ENCODE measurements at regions not wholly inside any gene's neighbourhood (a gene's known extent, or its start where the extent isn't known, plus 50 kb on each side); places are given as distances from the start of the nearest gene placed in this dataset.

DNA sequence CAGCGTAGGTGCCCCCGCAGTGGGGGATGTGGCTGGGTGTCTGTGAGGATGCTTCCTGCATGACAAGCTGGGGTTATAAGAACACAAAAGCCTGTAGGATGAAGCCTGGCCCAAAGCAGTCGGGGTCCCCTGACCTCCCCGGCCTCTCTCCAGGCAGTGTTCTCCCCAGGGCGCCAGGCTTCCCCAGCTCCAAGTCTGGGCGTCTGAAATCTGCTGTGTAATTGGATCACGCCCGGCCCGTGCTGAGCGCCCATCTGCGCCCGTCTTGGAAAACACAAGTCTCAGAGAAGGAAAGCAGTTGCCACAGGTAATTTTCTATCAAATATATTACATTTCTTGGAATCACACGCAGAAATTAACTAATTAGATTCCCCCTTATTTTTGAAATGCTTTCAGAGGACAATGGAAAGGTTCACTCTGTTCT, 233.3 kb downstream of the CTTN start:
- no peak for ATAC-seq
- intact Hi-C loops (cut with micrococcal nuclease) = no loop called here
- H3K4me3 Mint-ChIP-seq = no peak overlapping the region
- TF ChIP-seq CTCF (IDR thresholded peaks at IDR 0.05) = no peak
- Histone ChIP-seq H3K4me1 (ENCODE audit: control insufficient read depth, insufficient read depth, low read length) (no peaks in the 10 kb centered on the region), H3K27ac (ENCODE audit: low read length) (no peak overlapping the region), H3K27me3 (ENCODE audit: control insufficient read depth, insufficient read depth, low read length) (no peaks in the 10 kb centered on the region), H3K4me3 (ENCODE audit: low read length) (no peak overlapping the region), H3K36me3 (ENCODE audit: control insufficient read depth, insufficient read depth, low read length) (no peaks in the 10 kb centered on the region), H3K9me3 (ENCODE audit: control insufficient read depth, insufficient read depth, low read length) (no peaks in the 10 kb centered on the region)
- H3K9me3 Mint-ChIP-seq = no peaks in the 10 kb centered on the region
- H3K27me3 Mint-ChIP-seq (ENCODE audit: low read depth in 2 of 2) = no peaks in the 10 kb centered on the region
- 89% methylated on average over 13 of the region's 13 CpGs for WGBS (ENCODE audit: insufficient coverage)
- no peaks in the 10 kb centered on the region for H3K36me3 Mint-ChIP-seq
- DNase-seq = no peak
- H3K4me1 Mint-ChIP-seq = peaks cover 0 to 4% of the 10 kb centered on the region in 2 donors
- H3K27ac Mint-ChIP-seq = no peak overlapping the region

DNA sequence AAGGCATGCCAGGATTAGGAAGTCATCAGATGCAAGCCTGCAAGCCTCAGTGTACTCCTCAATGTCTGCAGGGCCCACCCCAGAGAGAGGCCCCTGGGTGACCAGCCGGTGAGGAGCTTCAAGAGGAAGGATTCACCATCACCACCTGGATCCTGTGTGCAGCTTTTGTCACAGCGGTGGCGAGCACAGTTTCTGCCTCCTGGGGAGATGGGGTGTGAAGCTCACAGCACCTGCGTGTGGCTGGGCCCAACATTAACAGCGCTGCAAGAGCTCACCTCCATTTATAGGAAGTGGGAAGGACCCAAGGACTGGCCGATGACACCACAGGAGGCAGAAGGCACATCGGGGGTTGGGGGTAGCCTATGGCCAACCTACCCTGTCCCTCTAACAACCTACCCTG, 235.3 kb downstream of the CTTN start:
- no peaks in the 10 kb centered on the region for H3K36me3 ChIP-seq (ENCODE audit: control insufficient read depth, insufficient read depth, low read length)
- Mint-ChIP-seq H3K27ac (no peak overlapping the region), H3K4me1 (peaks cover 0 to 3% of the 10 kb centered on the region in 2 donors), H3K27me3 (ENCODE audit: low read depth in 2 of 2) (no peaks in the 10 kb centered on the region), H3K36me3 (no peaks in the 10 kb centered on the region), H3K4me3 (no peak overlapping the region), H3K9me3 (no peaks in the 10 kb centered on the region)
- no peak for TF ChIP-seq CTCF (IDR thresholded peaks at IDR 0.05)
- DNase-seq = no peak
- WGBS (ENCODE audit: insufficient coverage) = 77% methylated on average over 7 of the region's 7 CpGs
- no peaks in the 10 kb centered on the region for H3K27me3 ChIP-seq (ENCODE audit: control insufficient read depth, insufficient read depth, low read length)
- intact Hi-C loops (cut with micrococcal nuclease) = no loop called here
- H3K9me3 ChIP-seq (ENCODE audit: control insufficient read depth, insufficient read depth, low read length) = no peaks in the 10 kb centered on the region
- no peak overlapping the region for H3K4me3 ChIP-seq (ENCODE audit: low read length)
- H3K4me1 ChIP-seq (ENCODE audit: control insufficient read depth, insufficient read depth, low read length) = no peaks in the 10 kb centered on the region
- no peak overlapping the region for H3K27ac ChIP-seq (ENCODE audit: low read length)
- no peak for ATAC-seq

- Histone ChIP-seq H3K36me3 (ENCODE audit: control insufficient read depth, insufficient read depth, low read length) (no peaks in the 10 kb centered on the region), H3K4me3 (ENCODE audit: low read length) (no peak overlapping the region), H3K9me3 (ENCODE audit: control insufficient read depth, insufficient read depth, low read length) (no peaks in the 10 kb centered on the region), H3K4me1 (ENCODE audit: control insufficient read depth, insufficient read depth, low read length) (no peaks in the 10 kb centered on the region), H3K27ac (ENCODE audit: low read length) (no peak overlapping the region), H3K27me3 (ENCODE audit: control insufficient read depth, insufficient read depth, low read length) (no peaks in the 10 kb centered on the region)
- TF ChIP-seq CTCF (IDR thresholded peaks at IDR 0.05) = no peak
- H3K36me3 Mint-ChIP-seq = no peaks in the 10 kb centered on the region
- H3K9me3 Mint-ChIP-seq = no peaks in the 10 kb centered on the region
- WGBS (ENCODE audit: insufficient coverage) = 95% methylated on average over 10 of the region's 10 CpGs
- H3K27ac Mint-ChIP-seq = no peak overlapping the region
- H3K27me3 Mint-ChIP-seq (ENCODE audit: low read depth in 2 of 2) = no peaks in the 10 kb centered on the region
- intact Hi-C loops (cut with micrococcal nuclease) = no loop called here
- no peak overlapping the region for H3K4me3 Mint-ChIP-seq
- ATAC-seq (no peak), DNase-seq (no peak)
- no peaks in the 10 kb centered on the region for H3K4me1 Mint-ChIP-seq
These were observed 238.3 kb downstream of the CTTN start for GRCh38 chr11:70636659-70637058.

DNA sequence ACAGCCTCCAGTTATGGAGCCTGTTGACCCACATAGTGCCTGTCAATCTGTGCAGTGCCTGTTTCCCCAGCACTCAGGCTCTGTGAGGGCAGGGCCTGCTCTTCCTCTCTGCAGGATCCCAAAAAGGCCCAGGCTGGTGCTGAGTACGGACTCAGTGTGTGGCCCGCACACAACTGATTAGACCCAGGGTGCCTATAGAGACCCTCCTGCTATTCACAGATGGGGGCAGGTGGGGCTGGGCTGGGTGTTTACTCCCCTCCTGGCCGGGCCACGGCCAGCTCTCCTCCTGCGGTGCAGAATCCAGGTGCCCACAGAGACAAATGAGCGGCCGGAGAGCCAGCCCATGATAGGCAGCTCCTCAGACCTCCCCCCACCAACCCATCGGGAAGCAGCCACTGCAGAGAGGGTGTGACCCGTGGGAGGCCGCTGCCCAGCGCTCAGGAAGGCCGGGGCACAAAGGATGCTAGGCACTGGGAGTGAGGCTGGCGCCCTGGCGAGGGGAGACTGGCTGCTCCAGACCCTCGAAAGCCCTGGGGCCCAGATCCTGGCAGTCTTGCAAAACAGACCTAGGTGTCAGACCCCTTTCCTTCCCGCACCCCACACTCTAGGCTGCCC, 239.0 kb downstream of the CTTN start:
- H3K36me3 ChIP-seq (ENCODE audit: control insufficient read depth, insufficient read depth, low read length) = no peaks in the 10 kb centered on the region
- Mint-ChIP-seq H3K4me3 (no peak overlapping the region), H3K36me3 (no peaks in the 10 kb centered on the region), H3K27me3 (ENCODE audit: low read depth in 2 of 2) (no peaks in the 10 kb centered on the region), H3K4me1 (no peaks in the 10 kb centered on the region), H3K9me3 (no peaks in the 10 kb centered on the region), H3K27ac (no peak overlapping the region)
- no peaks in the 10 kb centered on the region for H3K27me3 ChIP-seq (ENCODE audit: control insufficient read depth, insufficient read depth, low read length)
- intact Hi-C loops (cut with micrococcal nuclease) = no loop called here
- WGBS (ENCODE audit: insufficient coverage) = 83% methylated on average over 16 of the region's 16 CpGs
- H3K27ac ChIP-seq (ENCODE audit: low read length) = no peak overlapping the region
- no peak overlapping the region for H3K4me3 ChIP-seq (ENCODE audit: low read length)
- H3K9me3 ChIP-seq (ENCODE audit: control insufficient read depth, insufficient read depth, low read length) = no peaks in the 10 kb centered on the region
- TF ChIP-seq CTCF (IDR thresholded peaks at IDR 0.05) = no peak
- H3K4me1 ChIP-seq (ENCODE audit: control insufficient read depth, insufficient read depth, low read length) = no peaks in the 10 kb centered on the region
- DNase-seq (no peak), ATAC-seq (no peak)
